OCI-LY7 (cell line): ENCODE measurements at regions not wholly inside any gene's neighbourhood (a gene's known extent, or its start where the extent isn't known, plus 50 kb on each side); places are given as distances from the start of the nearest gene placed in this dataset.

Experiments
- CTCF ChIP-seq: fragments of 200-600 bp; sonication (generic); conservative IDR thresholded peaks from 2 replicates; pipeline ENCODE4 v1.5.1; 2014; ENCODE audit warnings: mild to moderate bottlenecking, antibody characterized with exemption, low read length, moderate library complexity, mixed read lengths
- EZH2phosphoT487 ChIP-seq: fragments of 200-600 bp; sonication (generic); IDR thresholded peaks from 2 replicates; pipeline ENCODE4 v1.6.1; 2018; ENCODE audit warnings: low read depth, borderline replicate concordance, mild to moderate bottlenecking, mixed run types, antibody characterized with exemption, low read length, moderate library complexity, mixed read lengths

GRCh38 chr13:42379241-42379640, 107.3 kb downstream of the AKAP11 start:
- TF ChIP-seq CTCF (no peak), EZH2phosphoT487 (no peak)
